Ectodermal cell (in vitro differentiated cells): ENCODE measurements at regions not wholly inside any gene's neighbourhood (a gene's known extent, or its start where the extent isn't known, plus 50 kb on each side); places are given as distances from the start of the nearest gene placed in this dataset.
"Not testable (repeated sequence)": the region's sequence is repeated elsewhere in the genome, so short reads cannot be mapped to it uniquely, and the experiment has no call there.

ENCODE experiments used
- H3K27ac ChIP-seq: 2 replicates; pipeline ENCODE4 v1.7.0; 2013; ENCODE audit warnings: mild to moderate bottlenecking, low read depth, low read length; ENCODE audit not compliant: insufficient read depth, poor library complexity, severe bottlenecking
- H3K27me3 ChIP-seq: 2 replicates; pipeline ENCODE4 v1.7.0; 2013; ENCODE audit warnings: mild to moderate bottlenecking, low read length; ENCODE audit not compliant: insufficient read depth, control insufficient read depth, poor library complexity, severe bottlenecking
- H3K36me3 ChIP-seq: one replicate; pipeline ENCODE4 v1.7.0; 2013; ENCODE audit warnings: low read length; ENCODE audit not compliant: control insufficient read depth, insufficient read depth
- H3K4me1 ChIP-seq: one replicate; pipeline ENCODE4 v1.7.0; 2013; ENCODE audit warnings: low read length; ENCODE audit not compliant: control insufficient read depth, insufficient read depth
- H3K4me3 ChIP-seq: 2 replicates; pipeline ENCODE4 v1.7.0; 2013; ENCODE audit warnings: low read depth, low read length, control low read depth; ENCODE audit not compliant: insufficient read depth
- H3K9me3 ChIP-seq: 2 replicates; pipeline ENCODE4 v1.7.0; 2013; ENCODE audit warnings: mild to moderate bottlenecking, low read length, moderate library complexity; ENCODE audit not compliant: control insufficient read depth
- WGBS, 2 experiments: methylation state at CpG; one replicate each; pipeline ENCODE4 v1.1.7; 2013; ENCODE audit warnings: missing lambda C conversion rate in 2 of 2; 5-methylcytosine and 5-hydroxymethylcytosine counted together

DNA sequence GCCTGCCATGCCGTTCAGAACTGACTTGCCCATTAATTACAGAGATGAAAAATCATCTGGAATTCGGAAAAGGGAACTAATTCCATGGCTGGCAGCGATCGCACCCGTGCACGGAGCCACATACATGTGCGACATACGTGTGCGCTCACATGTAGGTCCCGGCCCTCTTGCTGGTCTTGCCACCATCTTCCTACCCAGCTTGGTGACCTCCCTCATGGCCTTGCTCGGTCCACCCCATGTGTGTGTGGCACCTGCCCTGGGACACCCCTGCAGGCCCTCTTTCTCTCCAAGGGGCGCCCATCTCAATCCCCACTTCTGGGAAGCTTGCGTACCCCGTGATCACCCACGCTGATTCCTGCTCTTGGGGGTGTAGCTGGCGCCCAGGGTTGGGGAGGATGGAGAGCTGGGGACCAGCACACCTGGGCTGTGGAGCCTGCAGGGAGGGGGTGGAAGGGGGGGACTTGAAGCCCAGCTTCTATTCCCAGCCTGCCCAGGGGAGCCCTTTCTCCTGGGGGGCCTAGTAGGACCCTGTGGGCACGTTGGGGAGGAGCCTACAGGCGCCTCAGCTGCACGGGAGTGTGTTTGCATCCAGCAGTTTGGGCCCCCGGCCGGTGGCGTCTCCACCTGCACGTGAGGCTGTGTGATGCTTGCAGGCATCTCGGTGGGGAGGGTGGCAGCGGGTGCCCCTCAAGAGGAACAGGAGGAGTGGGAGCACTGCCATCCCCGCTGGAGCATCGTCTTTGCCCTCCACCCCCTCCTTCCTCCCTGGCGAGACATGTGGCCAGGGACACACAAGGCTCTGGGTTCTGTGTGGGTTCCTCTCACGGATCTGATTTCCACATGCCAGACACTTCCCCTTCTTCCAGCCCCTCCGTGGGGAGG is 112.6 kb downstream of the CRLF3 start:
- 84 to 89% methylated on average over 30 of the region's 30 CpGs for WGBS, 2 experiments
- not testable (repeated sequence) for H3K27ac ChIP-seq, H3K4me1 ChIP-seq, H3K27me3 ChIP-seq, H3K9me3 ChIP-seq, H3K36me3 ChIP-seq
- H3K4me3 ChIP-seq, result peak overlapping the region; percentile 6

GRCh38 chr17:30711176-30711575 is 113.3 kb downstream of the CRLF3 start:
- H3K9me3 ChIP-seq, H3K4me1 ChIP-seq, H3K27me3 ChIP-seq, H3K27ac ChIP-seq, H3K36me3 ChIP-seq: not testable (repeated sequence)
- WGBS, 2 experiments, result 48 to 49% methylated on average over 8 of the region's 8 CpGs
- peak overlapping the region; percentile 73 for H3K4me3 ChIP-seq

- not testable (repeated sequence) for H3K27ac ChIP-seq, H3K9me3 ChIP-seq, H3K4me1 ChIP-seq, H3K27me3 ChIP-seq, H3K36me3 ChIP-seq
- H3K4me3 ChIP-seq, result peak overlapping the region; percentile 73
- WGBS, 2 experiments, result 1% methylated on average over 31 of the region's 31 CpGs
Observed at GRCh38 chr17:30710276-30711088, 114.0 kb downstream of the CRLF3 start.

DNA sequence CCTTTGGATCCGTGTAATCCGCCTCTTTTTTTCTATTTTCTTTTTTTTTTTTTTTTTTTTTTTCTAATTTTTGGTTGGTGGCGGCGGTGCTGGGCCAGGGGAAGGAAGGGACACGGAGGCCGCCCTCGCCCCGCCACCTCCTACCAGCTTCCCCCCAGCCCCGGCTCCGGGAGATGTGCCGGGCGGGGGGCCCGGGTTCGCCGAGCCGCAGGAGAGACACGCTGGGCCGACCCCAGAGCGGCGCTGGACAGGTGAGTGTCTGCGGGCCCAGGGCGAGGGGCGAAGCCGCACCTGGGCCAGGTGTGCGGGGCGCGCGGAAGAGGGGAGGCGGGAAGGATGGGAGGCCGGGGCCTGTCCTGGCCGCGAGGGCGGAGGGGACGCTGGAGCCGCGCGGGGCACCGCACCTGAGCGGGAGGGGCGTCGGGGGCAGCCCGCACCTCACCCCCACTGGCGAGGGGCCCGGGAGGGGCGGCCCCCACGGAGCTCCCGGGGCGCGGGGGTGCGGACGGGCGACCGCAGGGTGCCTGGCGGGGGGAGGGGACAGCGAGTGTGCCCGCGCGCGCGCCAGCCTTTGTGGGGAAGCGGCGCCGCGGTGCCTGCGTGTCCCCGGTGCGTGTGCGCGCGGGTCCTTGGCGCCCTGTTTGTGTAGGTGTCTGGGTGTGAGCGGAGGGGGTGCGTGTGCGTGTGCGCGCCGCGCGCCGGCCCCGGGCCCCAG is 114.8 kb downstream of the CRLF3 start:
- not testable (repeated sequence) for H3K36me3 ChIP-seq, H3K27ac ChIP-seq, H3K27me3 ChIP-seq, H3K9me3 ChIP-seq, H3K4me1 ChIP-seq
- 0 to 1% methylated on average over 79 of the region's 81 CpGs for WGBS, 2 experiments
- peak overlapping the region; percentile 73 for H3K4me3 ChIP-seq

DNA sequence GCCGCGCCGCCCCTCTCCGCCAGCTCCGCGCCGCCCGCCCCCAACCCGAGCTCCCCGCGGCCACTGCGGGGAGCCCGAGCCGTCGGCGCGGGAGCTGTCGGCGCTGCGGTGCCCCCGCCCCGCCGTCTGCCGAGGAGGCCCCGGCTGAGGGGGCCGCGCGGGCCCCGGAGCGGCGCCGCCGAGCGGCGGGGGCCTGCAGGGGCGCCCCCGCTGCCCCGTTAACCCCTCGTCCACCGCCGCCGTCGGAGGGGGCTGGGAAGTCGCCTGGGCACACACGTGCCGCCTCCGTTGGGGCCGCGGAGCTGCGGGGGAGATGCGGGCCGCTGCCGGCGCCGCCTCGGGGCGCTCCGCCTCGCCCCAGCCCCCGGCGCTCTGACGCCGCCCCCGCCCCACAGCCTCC is 115.4 kb downstream of the CRLF3 start:
- H3K4me3 ChIP-seq, result peak overlapping the region; percentile 73
- not testable (repeated sequence) for H3K9me3 ChIP-seq, H3K4me1 ChIP-seq, H3K36me3 ChIP-seq, H3K27me3 ChIP-seq
- 0% methylated on average over 56 to 64 of the region's 64 CpGs for WGBS, 2 experiments
- H3K27ac ChIP-seq, result peak overlapping the region; percentile 93

GRCh38 chr17:30708241-30709078 is 116.0 kb downstream of the CRLF3 start:
- not testable (repeated sequence) for H3K36me3 ChIP-seq, H3K4me1 ChIP-seq, H3K9me3 ChIP-seq, H3K27me3 ChIP-seq
- peak overlapping the region; percentile 73 for H3K4me3 ChIP-seq
- 0% methylated on average over 75 of the region's 75 CpGs for WGBS, 2 experiments
- peak overlapping the region; percentile 93 for H3K27ac ChIP-seq

DNA sequence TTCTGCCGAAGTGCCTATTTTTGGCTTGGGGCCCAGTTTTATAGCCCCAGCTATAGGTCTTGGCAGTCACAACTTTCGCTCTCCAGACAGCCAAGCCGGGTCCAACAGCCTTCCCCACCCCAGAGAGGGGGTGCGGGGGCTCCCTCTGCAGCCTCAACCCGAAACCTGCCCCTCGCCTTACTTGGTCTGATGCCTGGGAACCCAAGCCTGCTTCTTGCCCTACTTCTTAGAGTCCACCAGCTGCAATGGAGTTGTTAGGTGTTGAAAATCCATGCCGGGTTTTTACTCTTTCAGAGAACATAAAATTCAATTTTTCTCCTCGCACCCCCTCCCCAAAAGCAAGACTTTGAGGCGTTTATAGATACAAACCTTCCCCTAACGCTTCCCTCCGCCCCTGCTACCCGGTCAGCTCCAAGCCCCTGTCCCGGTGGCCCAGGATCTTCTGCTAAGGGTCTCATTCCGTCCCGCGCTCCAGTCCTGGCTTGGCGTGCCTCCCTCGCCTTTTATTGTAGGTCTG is 116.7 kb downstream of the CRLF3 start:
- WGBS, 2 experiments, result 0 to 1% methylated on average over 18 of the region's 18 CpGs
- H3K27me3 ChIP-seq, H3K36me3 ChIP-seq, H3K9me3 ChIP-seq, H3K4me1 ChIP-seq: not testable (repeated sequence)
- peak overlapping the region; percentile 93 for H3K27ac ChIP-seq
- peak overlapping the region; percentile 73 for H3K4me3 ChIP-seq

DNA sequence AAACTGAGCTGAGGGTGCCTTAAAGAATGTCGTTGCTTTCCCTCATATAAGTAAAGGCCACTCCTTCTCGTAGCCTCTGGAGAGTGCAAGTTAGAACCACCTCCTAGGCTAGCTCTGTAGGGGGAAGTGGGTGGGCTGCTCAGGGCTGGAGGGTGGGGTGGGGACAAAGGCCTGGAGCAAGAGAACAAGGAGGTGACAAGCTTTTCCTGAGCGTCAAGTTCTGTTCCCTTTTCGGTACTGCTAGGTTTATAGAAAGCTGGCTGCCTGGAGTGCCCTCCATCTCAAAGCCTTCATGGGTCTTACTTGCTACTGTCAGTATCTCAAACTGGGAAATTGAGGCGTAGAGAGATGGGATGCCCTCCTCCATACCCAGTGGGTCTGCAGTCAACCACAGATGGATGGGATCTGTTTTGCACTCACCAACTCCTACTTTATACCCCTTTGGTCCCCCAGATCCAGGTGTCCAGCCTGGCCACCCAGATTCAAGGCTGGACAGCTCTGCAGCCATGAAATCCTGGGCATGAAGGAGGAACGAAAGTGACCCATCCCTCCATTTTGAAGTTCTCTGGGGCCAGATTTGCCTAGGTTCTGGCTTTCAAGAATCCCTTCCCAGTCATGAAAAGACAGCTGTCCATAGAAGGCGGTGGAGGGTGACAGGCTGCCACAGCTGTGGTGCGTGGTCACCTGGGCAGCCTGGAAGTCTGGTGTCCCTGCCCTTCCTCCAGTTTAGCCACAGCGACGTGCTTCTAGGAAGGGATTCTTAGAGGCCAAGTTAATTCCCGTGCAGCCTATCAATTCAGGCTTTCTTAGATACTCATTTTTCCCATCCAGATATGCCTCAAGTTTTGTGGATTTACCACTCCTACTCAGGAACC is 117.8 kb downstream of the CRLF3 start:
- H3K36me3 ChIP-seq, H3K27me3 ChIP-seq, H3K9me3 ChIP-seq, H3K27ac ChIP-seq, H3K4me1 ChIP-seq: not testable (repeated sequence)
- peak overlapping the region; percentile 73 for H3K4me3 ChIP-seq
- 64 to 71% methylated on average over 11 of the region's 11 CpGs for WGBS, 2 experiments

- WGBS, 2 experiments, result 94 to 95% methylated on average over 41 of the region's 41 CpGs
- H3K4me3 ChIP-seq, H3K27ac ChIP-seq, H3K36me3 ChIP-seq, H3K4me1 ChIP-seq, H3K9me3 ChIP-seq, H3K27me3 ChIP-seq: not testable (repeated sequence)
Observed at GRCh38 chr17:30706004-30706403, 118.5 kb downstream of the CRLF3 start.
